ENCODE measurements at regions not wholly inside any gene's neighbourhood (a gene's known extent, or its start where the extent isn't known, plus 50 kb on each side); places are given as distances from the start of the nearest gene placed in this dataset.
"Not testable (repeated sequence)": the region's sequence is repeated elsewhere in the genome, so short reads cannot be mapped to it uniquely, and the experiment has no call there.

- DNase-seq = no peak
Measured at GRCh38 chr13:87122551-87122950, 548.6 kb upstream of the SLITRK5 start.

DNA sequence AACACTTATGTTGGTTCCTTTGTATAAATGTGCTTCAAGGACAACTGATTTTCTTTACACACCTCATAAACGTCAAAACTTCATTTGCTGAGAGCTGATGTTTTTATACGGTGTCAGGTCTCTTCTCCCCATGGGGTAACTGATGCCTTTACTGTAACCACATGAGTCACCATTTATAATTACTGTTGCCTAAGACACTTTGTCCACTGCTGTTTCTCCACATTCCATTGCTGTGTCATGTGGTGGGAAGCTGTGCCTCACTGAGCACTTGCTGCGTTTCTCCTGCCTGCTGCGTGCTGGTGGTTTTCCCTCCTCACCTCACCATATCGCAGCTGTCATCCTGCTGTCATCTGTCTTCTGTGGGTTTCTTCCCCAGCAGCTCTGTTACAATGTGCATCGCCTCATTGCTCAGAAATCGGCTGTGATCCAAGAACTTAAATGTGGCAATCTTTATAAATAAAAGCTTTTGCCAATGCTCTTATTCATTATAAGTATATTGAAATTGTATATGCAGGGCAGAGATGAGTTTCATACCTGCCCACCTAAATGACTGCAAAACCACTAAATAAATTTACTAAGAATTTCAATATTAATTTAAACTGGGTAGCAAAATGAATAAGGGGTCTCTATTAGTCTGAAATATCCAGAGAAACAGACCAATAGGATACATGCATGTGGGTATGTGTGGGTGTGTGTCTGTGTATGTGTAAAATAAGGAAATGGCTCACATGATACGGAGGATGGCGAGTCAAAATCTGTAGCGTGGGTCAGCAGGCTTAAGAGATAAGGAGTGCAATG lies 547.0 kb upstream of the SLITRK5 start:
- DNase-seq = peak; percentile 10

DNA sequence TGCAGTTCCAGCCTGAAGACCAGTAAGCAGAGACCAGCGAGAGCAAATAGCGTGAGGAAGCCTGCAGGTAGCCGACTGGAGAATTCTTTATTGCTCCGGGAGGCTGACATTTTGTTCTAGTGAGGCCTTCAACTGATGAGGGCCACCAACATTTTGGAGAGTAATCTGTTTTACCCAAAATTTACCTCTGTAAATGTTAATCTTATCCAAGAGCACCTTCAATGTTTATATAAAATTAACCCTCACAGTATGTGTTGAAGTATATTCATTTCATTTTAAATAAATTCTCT lies 546.4 kb upstream of the SLITRK5 start:
- no peak for DNase-seq

GRCh38 chr13:87128036-87128435 lies 543.1 kb upstream of the SLITRK5 start:
- DNase-seq = no peak

DNA sequence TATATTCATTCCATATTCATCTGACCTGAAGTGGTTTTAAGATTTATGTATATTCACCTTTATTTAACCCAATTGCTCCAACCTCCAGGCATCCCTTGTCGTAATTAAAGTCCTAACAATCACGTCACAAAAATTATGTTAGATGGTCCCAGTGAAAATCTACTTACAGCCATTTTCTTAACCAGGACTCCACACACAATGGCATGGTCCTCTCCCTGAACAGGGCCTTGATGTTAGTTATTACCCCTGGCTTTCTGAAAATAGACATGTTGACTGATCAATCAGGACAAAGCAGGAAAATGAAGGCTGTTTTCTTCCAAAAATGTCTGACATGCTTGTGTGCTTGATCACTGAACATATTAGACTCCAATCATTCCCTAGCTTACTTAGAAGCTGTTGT lies 542.7 kb upstream of the SLITRK5 start:
- no peak for DNase-seq

DNA sequence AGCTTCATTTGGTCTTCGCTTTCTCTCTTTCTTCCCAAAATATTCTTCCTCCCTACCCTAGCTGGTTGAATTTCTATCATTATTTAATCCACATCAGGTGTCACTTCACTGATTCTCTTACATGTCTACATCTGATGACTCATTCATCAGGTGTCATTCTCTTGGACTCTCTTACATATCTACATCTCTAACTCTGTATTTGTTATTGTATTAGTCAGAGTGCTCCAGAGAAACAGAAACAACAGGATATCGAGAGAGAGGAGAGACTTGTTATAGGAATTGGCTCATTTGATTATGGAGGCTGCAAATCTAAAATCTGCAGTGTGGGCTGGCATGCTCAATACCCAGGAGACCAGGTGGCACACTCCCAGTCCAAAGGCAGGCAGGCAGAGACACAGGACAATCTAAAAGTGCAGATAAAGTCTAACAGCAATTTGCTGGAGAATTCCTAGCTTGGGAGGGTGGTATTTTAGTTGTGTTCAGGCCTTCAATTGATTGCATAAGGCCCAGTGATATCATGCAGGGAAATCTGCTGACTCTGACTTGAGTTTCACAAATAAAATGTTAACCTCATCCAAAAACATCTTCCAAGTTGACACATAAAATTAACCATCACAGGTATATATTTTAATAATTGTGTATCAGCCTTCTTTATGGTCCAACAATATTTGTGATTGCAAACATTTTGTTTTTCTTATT lies 541.4 kb upstream of the SLITRK5 start:
- no peak for DNase-seq

GRCh38 chr13:87130423-87130822 lies 540.7 kb upstream of the SLITRK5 start:
- no peak for DNase-seq

GRCh38 chr13:87131611-87132010 lies 539.6 kb upstream of the SLITRK5 start:
- no peak for DNase-seq

- DNase-seq = no peak
Measured at GRCh38 chr13:87138866-87139265, 532.3 kb upstream of the SLITRK5 start.

DNA sequence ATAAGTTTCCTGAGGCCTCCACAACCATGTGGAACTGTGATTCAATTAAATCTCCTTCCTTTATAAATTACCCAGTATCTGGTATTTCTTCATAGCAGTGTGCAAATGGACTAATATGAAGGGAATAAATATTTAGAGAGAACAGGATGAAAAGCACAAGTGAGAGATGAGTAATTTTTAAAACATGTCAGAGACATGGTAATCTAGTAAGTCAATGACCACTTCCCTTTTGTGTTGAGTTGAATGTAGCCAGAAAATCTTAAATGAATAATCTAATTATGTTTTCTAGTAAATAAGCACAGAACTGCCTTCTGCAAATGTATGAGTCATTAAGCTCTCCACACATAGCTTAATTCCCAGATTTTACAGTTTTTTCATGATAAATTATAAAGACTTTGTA lies 524.1 kb upstream of the SLITRK5 start:
- DNase-seq = no peak

- no peak for DNase-seq
Measured at GRCh38 chr13:87153371-87153770, 517.8 kb upstream of the SLITRK5 start.

DNA sequence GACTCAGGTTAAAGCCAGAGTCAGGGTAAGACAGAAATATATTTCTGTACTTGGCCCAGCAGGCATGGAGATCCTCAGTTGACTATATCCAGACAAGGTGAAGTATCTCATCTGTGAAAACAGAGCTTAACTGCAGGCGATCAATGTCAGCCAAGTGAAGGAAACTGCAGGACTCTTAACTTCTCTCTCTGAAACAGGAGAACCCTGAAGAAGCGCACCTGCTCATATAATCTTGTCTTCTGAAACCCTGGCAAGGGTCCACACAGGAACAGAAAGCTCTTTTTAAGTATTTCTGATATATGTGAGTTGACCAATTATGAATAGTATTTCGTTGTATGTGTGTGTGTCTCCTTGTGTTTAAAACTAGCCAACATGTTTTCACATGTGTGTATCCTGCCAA lies 504.8 kb upstream of the SLITRK5 start:
- no peak for DNase-seq

GRCh38 chr13:87168390-87168789 lies 502.8 kb upstream of the SLITRK5 start:
- no peak for DNase-seq

DNA sequence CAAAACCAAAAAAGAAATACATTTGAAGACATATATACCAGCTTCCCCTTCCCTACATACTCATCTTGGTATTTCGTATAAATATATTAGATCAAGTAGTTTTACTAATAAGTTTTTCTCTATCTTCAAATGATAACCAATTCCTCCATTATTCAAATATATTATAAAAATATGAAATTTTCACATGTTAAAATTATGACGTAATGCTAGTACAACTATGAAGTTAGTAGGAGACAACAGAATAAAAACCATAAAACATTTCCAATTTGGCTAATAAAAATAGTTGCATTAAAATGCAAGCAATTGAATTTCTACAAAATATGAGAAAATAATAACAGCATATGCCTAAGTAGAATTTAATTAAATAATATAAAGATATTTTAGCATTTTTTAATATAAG lies 501.8 kb upstream of the SLITRK5 start:
- no peak for DNase-seq

DNA sequence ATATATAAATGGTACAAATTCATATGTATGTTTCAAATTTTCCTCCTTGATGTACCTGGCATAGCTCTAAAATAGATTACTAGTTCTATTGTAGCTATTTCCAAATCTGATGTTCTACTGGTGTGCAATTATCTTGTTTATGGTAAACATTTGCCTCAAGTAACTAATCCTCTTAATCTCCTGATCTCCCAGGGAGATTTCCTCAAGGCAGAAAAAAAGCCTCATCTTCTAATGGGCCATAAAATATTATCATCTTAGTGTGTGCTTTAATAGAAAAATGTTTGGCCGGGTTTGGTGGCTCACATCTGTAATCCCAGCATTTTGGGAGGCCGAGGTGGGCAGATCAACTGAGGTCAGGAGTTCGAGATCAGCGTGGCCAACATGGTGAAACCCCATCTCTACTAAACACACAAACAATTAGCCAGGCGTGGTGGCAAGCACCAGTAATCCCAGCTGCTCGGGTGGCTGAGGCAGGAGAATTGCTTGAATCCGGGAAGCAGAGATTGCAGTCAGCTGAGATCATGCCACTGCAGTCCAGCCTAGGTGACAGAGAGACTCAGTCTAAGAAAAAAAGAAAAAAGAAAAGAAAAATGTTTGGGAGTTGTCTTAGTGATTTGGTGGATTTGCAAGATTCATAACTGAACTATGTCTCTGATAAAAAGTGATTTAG lies 498.9 kb upstream of the SLITRK5 start:
- no peak for DNase-seq

- not testable (repeated sequence) for DNase-seq
Measured at GRCh38 chr13:87185138-87185537, 486.0 kb upstream of the SLITRK5 start.

DNA sequence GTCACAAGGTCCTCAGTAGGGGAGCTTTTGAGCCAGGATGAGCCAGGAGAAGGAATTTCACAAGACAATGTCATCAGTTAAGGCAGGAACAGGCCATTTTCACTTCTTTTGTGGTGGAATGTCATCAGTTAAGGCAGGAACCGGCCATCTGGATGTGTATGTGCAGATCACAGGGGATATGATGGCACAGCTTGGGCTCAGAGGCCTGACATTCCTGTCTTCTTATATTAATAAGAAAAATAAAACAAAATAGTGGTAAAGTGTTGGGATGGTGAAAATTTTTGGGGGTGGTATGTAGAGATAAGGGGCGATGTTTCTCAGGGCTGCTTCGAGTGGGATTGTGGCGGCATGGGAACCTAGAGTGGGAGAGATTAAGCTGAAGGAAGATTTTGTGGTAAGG lies 484.5 kb upstream of the SLITRK5 start:
- not testable (repeated sequence) for DNase-seq

GRCh38 chr13:87191485-87191884 lies 479.7 kb upstream of the SLITRK5 start:
- DNase-seq = not testable (repeated sequence)

- no peak for DNase-seq
Measured at GRCh38 chr13:87198371-87198770, 472.8 kb upstream of the SLITRK5 start.

GRCh38 chr13:87206708-87207107 lies 464.5 kb upstream of the SLITRK5 start:
- DNase-seq = no peak

- DNase-seq = no peak
Measured at GRCh38 chr13:87207280-87208003, 463.7 kb upstream of the SLITRK5 start.

DNA sequence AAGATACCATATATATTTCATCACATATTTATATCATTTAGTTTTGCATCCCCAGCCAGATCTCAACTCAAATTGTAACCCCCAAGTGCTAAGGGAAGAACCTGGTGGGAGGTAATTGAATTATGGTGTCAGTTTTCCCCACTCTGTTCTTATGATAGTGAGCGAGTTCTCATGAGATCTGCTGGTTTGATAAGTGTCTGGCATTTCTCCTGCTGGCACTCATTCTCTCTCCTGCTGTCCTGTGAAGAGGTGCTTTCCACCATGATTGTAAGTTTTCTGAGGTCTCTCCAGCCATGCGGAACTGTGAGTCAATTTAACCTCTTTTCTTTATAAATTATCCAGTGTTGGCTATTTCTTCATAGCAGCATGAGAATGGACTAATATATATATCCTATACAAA lies 462.5 kb upstream of the SLITRK5 start:
- no peak for DNase-seq

GRCh38 chr13:87234981-87235380 lies 436.2 kb upstream of the SLITRK5 start:
- no peak for DNase-seq

DNA sequence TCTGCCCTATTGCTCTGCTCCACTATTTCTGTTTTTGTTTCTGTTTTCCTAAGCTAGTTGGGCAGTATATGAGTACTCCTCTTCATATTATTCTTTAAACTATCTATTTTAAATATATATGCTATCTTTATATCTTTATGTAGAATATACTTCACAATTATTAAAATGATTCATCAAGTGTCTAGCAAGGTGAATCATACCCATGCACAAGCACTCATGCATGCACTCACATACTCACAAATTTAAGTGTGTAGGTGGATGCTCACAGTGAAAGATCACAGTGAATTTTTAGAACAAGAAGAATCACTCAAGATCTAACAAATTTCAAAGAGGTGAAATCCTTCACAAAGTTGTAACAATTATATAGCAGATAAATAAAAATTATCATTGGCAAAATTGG lies 435.6 kb upstream of the SLITRK5 start:
- no peak for DNase-seq

Measured in 8988T (cell line).